ENCODE measurements at regions not wholly inside any gene's neighbourhood (a gene's known extent, or its start where the extent isn't known, plus 50 kb on each side); places are given as distances from the start of the nearest gene placed in this dataset.

GRCh38 chr5:56422076-56422762 lies 189.1 kb upstream of the ANKRD55 start:
- Mint-ChIP-seq H3K27me3 (no peaks in the 10 kb centered on the region), H3K4me3 (no peak overlapping the region), H3K9me3 (peaks cover 10 to 42% (median 24%) of the 10 kb centered on the region in 9 donors), H3K4me1 (peaks cover 0 to 9% (median under 1%) of the 10 kb centered on the region in 4 donors), H3K36me3 (peaks cover 0 to 31% (median 6%) of the 10 kb centered on the region in 3 donors), H3K27ac (no peak overlapping the region)
- ATAC-seq (no peak), DNase-seq (no peak)
- POLR2A ChIA-PET: no interaction called here

- DNase-seq (no peak), ATAC-seq (no peak)
- peaks cover 0 to 12% (median 0%) of the 10 kb centered on the region in 4 donors for H3K4me1 Mint-ChIP-seq
- POLR2A ChIA-PET: no interaction called here
- peaks cover 10 to 42% (median 24%) of the 10 kb centered on the region in 9 donors for H3K9me3 Mint-ChIP-seq
- H3K36me3 Mint-ChIP-seq: peaks cover 0 to 31% (median 6%) of the 10 kb centered on the region in 3 donors
- no peak overlapping the region for H3K4me3 Mint-ChIP-seq
- H3K27ac Mint-ChIP-seq: no peak overlapping the region
- no peaks in the 10 kb centered on the region for H3K27me3 Mint-ChIP-seq
Observed at GRCh38 chr5:56421246-56422075, 188.3 kb upstream of the ANKRD55 start.

- DNase-seq (no peak), ATAC-seq (no peak)
- peaks cover 10 to 42% (median 24%) of the 10 kb centered on the region in 9 donors for H3K9me3 Mint-ChIP-seq
- H3K4me1 Mint-ChIP-seq: peaks cover 0 to 21% (median 2%) of the 10 kb centered on the region in 4 donors
- peaks cover 0 to 31% (median 6%) of the 10 kb centered on the region in 3 donors for H3K36me3 Mint-ChIP-seq
- no peak overlapping the region for H3K4me3 Mint-ChIP-seq
- POLR2A ChIA-PET: no interaction called here
- H3K27ac Mint-ChIP-seq: no peak overlapping the region
- H3K27me3 Mint-ChIP-seq: no peaks in the 10 kb centered on the region
Observed at GRCh38 chr5:56420323-56420722, 187.2 kb upstream of the ANKRD55 start.

- H3K27ac Mint-ChIP-seq: no peak overlapping the region
- POLR2A ChIA-PET: no interaction called here
Observed at GRCh38 chr5:56419667-56420066, 186.5 kb upstream of the ANKRD55 start.

GRCh38 chr5:56415356-56415765 lies 182.2 kb upstream of the ANKRD55 start:
- Mint-ChIP-seq H3K36me3 (peaks cover 0 to 21% (median 3%) of the 10 kb centered on the region in 3 donors), H3K4me1 (peaks cover 4 to 46% (median 6%) of the 10 kb centered on the region in 4 donors), H3K9me3 (peaks cover 1 to 24% (median 12%) of the 10 kb centered on the region in 9 donors), H3K4me3 (peak overlapping the region in 1 of 10 donors; percentile 51), H3K27ac (peak overlapping the region in 3 of 10 donors; percentile 30 to 73 (median 52)), H3K27me3 (no peaks in the 10 kb centered on the region)
- peak in 1 of 2 donors; percentile 37 for ATAC-seq
- POLR2A ChIA-PET: no interaction called here
- peak in 1 of 10 donors; percentile 37 for DNase-seq

More at GRCh38 chr5:56419667-56420066, 186.5 kb upstream of the ANKRD55 start:
- Mint-ChIP-seq H3K4me3 (no peak overlapping the region), H3K9me3 (peaks cover 10 to 42% (median 24%) of the 10 kb centered on the region in 9 donors), H3K27me3 (no peaks in the 10 kb centered on the region), H3K4me1 (peaks cover 0 to 25% (median 6%) of the 10 kb centered on the region in 4 donors), H3K36me3 (peaks cover 0 to 31% (median 6%) of the 10 kb centered on the region in 3 donors)
- no peak for ATAC-seq
- DNase-seq: no peak

GRCh38 chr5:56414066-56414465 lies 180.9 kb upstream of the ANKRD55 start:
- Mint-ChIP-seq H3K4me3 (peak overlapping the region in 1 of 10 donors; percentile 8), H3K36me3 (peaks cover 0 to 10% (median 0%) of the 10 kb centered on the region in 3 donors), H3K27ac (peak overlapping the region in 1 of 10 donors; percentile 16), H3K4me1 (peaks cover 4 to 39% (median 6%) of the 10 kb centered on the region in 4 donors), H3K27me3 (no peaks in the 10 kb centered on the region), H3K9me3 (peaks cover 0 to 11% (median 0%) of the 10 kb centered on the region in 9 donors)
- POLR2A ChIA-PET: no interaction called here
- ATAC-seq (no peak), DNase-seq (no peak)

- POLR2A ChIA-PET: no interaction called here
Observed at GRCh38 chr5:56413546-56413945, 180.4 kb upstream of the ANKRD55 start.

GRCh38 chr5:56412601-56413379 lies 179.7 kb upstream of the ANKRD55 start:
- Mint-ChIP-seq H3K36me3 (no peaks in the 10 kb centered on the region), H3K4me3 (peak overlapping the region in 1 of 10 donors; percentile 45), H3K9me3 (no peaks in the 10 kb centered on the region), H3K27me3 (no peaks in the 10 kb centered on the region), H3K4me1 (peaks cover 4 to 39% (median 6%) of the 10 kb centered on the region in 4 donors), H3K27ac (peak overlapping the region in 2 of 10 donors; percentile 32 to 54)
- peak in 1 of 2 donors; percentile 64 for ATAC-seq
- POLR2A ChIA-PET: no interaction called here
- peak in 1 of 10 donors; percentile 43 for DNase-seq

More at GRCh38 chr5:56413546-56413945, 180.4 kb upstream of the ANKRD55 start:
- no peaks in the 10 kb centered on the region for H3K27me3 Mint-ChIP-seq
- peak overlapping the region in 1 of 10 donors; percentile 45 for H3K4me3 Mint-ChIP-seq
- DNase-seq: no peak
- no peak for ATAC-seq
- H3K9me3 Mint-ChIP-seq: peaks cover 0 to 6% (median 0%) of the 10 kb centered on the region in 9 donors
- H3K36me3 Mint-ChIP-seq: peaks cover 0 to 6% (median 0%) of the 10 kb centered on the region in 3 donors
- peaks cover 4 to 39% (median 6%) of the 10 kb centered on the region in 4 donors for H3K4me1 Mint-ChIP-seq
- H3K27ac Mint-ChIP-seq: peak overlapping the region in 1 of 10 donors; percentile 54

- H3K36me3 Mint-ChIP-seq: no peaks in the 10 kb centered on the region
- no peak overlapping the region for H3K27ac Mint-ChIP-seq
- POLR2A ChIA-PET: no interaction called here
- DNase-seq (no peak), ATAC-seq (no peak)
- no peaks in the 10 kb centered on the region for H3K27me3 Mint-ChIP-seq
- no peak overlapping the region for H3K4me3 Mint-ChIP-seq
- peaks cover 4 to 31% (median 5%) of the 10 kb centered on the region in 4 donors for H3K4me1 Mint-ChIP-seq
- H3K9me3 Mint-ChIP-seq: no peaks in the 10 kb centered on the region
Observed at GRCh38 chr5:56410696-56411095, 177.6 kb upstream of the ANKRD55 start.

GRCh38 chr5:56409331-56410190 lies 176.4 kb upstream of the ANKRD55 start:
- ATAC-seq (no peak), DNase-seq (no peak)
- Mint-ChIP-seq H3K27ac (no peak overlapping the region), H3K36me3 (no peaks in the 10 kb centered on the region), H3K27me3 (no peaks in the 10 kb centered on the region), H3K4me3 (no peak overlapping the region), H3K9me3 (no peaks in the 10 kb centered on the region), H3K4me1 (peaks cover 0 to 23% (median 2%) of the 10 kb centered on the region in 4 donors)
- POLR2A ChIA-PET: no interaction called here

- peak overlapping the region in 1 of 10 donors; percentile 9 for H3K27ac Mint-ChIP-seq
- H3K27me3 Mint-ChIP-seq: no peaks in the 10 kb centered on the region
- H3K9me3 Mint-ChIP-seq: no peaks in the 10 kb centered on the region
- no peaks in the 10 kb centered on the region for H3K4me1 Mint-ChIP-seq
- no peak for ATAC-seq
- DNase-seq: no peak
- H3K36me3 Mint-ChIP-seq: no peaks in the 10 kb centered on the region
- no peak overlapping the region for H3K4me3 Mint-ChIP-seq
- POLR2A ChIA-PET: no interaction called here
Observed at GRCh38 chr5:56406838-56407237, 173.7 kb upstream of the ANKRD55 start.

GRCh38 chr5:56406221-56406620 lies 173.1 kb upstream of the ANKRD55 start:
- Mint-ChIP-seq H3K27me3 (no peaks in the 10 kb centered on the region), H3K4me1 (no peaks in the 10 kb centered on the region), H3K4me3 (no peak overlapping the region), H3K27ac (no peak overlapping the region), H3K36me3 (no peaks in the 10 kb centered on the region), H3K9me3 (no peaks in the 10 kb centered on the region)
- DNase-seq: no peak
- POLR2A ChIA-PET: no interaction called here
- no peak for ATAC-seq
